ENCODE measurements at regions not wholly inside any gene's neighbourhood (a gene's known extent, or its start where the extent isn't known, plus 50 kb on each side); places are given as distances from the start of the nearest gene placed in this dataset.

DNA sequence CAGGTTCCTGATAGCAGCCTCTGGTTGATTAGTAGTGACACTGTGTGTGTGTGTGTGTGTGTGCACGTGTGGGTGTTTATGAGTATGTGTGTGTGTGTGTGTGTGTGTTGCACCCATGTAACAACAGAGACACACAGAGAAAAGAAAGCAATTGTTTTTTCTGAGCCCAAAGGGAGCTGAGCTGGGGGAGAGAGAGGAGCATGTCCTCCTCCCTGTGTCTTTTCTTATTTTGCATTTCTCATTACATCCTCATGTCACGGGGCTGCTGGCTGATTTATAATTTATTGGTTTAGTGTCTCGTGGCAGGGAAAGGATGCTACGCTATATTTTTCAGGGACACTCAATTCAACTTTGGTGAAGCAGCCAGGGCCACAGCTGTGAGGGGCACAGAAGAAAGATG, 511.4 kb downstream of the BCOR start:
- DNase-seq = no peak
- intact Hi-C loops (cut with DNase I; ENCODE audit: low total_unique reads) = no loop called here
- H3K4me1 ChIP-seq = no peaks in the 10 kb centered on the region
- no peak for TF ChIP-seq EP300 (IDR thresholded peaks at IDR 0.05; ENCODE audit: low read depth)
- TF ChIP-seq POLR2A (IDR thresholded peaks at IDR 0.05) = no peak
- TF ChIP-seq, protein P1, sequence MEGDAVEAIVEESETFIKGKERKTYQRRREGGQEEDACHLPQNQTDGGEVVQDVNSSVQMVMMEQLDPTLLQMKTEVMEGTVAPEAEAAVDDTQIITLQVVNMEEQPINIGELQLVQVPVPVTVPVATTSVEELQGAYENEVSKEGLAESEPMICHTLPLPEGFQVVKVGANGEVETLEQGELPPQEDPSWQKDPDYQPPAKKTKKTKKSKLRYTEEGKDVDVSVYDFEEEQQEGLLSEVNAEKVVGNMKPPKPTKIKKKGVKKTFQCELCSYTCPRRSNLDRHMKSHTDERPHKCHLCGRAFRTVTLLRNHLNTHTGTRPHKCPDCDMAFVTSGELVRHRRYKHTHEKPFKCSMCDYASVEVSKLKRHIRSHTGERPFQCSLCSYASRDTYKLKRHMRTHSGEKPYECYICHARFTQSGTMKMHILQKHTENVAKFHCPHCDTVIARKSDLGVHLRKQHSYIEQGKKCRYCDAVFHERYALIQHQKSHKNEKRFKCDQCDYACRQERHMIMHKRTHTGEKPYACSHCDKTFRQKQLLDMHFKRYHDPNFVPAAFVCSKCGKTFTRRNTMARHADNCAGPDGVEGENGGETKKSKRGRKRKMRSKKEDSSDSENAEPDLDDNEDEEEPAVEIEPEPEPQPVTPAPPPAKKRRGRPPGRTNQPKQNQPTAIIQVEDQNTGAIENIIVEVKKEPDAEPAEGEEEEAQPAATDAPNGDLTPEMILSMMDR (IDR thresholded peaks at IDR 0.05) = no peak
- no peak for TF ChIP-seq POLR2AphosphoS5 (IDR thresholded peaks at IDR 0.05)
- H3K27ac ChIP-seq = no peak overlapping the region
- in situ Hi-C loops (cut with MboI; ENCODE audit: low pct_ligation_motif_present in 1 of 4, low pct_unique_long_range_greater_than_20kb in 1 of 4, low sequenced_read_pairs in 3 of 4) = no loop called here
- H3K36me3 ChIP-seq = no peaks in the 10 kb centered on the region
- no peak overlapping the region for H3K4me3 ChIP-seq
- H3K27me3 ChIP-seq = no peaks in the 10 kb centered on the region
- 56% methylated on average over 4 of the region's 4 CpGs; no CpG with 5 or more reads in 1 of the 2 donors for WGBS, 2 donors (ENCODE audit: low coverage in 1 of 2)
- H3K9me3 ChIP-seq = no peaks in the 10 kb centered on the region

DNA sequence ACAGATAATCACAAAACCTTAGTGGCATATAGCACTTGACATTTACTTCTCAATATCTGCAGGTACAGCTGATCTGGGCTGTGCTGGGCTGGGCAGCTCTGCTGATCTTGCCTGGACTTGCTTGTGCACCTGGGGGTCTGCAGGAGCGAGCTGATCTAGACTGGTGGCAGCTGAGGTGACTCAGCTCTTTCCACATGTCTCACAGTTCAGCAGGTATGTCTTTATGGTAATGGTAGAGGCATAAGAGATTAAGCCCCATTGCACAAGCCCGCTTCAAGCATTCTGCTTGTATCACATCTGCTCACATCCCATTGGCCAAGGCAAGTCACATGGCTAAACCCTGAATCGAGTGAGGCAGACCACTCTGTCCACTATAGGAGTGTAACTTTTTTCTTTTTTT, 506.7 kb downstream of the BCOR start:
- no peak overlapping the region for H3K4me3 ChIP-seq
- H3K9me3 ChIP-seq = no peaks in the 10 kb centered on the region
- no peak overlapping the region for H3K27ac ChIP-seq
- no peaks in the 10 kb centered on the region for H3K36me3 ChIP-seq
- TF ChIP-seq, protein P1 (IDR thresholded peaks at IDR 0.05) = no peak
- TF ChIP-seq POLR2A (IDR thresholded peaks at IDR 0.05) (no peak), POLR2AphosphoS5 (IDR thresholded peaks at IDR 0.05) (no peak), EP300 (IDR thresholded peaks at IDR 0.05; ENCODE audit: low read depth) (no peak)
- DNase-seq = no peak
- intact Hi-C loops (cut with DNase I; ENCODE audit: low total_unique reads) = no loop called here
- H3K27me3 ChIP-seq = no peaks in the 10 kb centered on the region
- in situ Hi-C loops (cut with MboI; ENCODE audit: low pct_ligation_motif_present in 1 of 4, low pct_unique_long_range_greater_than_20kb in 1 of 4, low sequenced_read_pairs in 3 of 4) = no loop called here
- no peaks in the 10 kb centered on the region for H3K4me1 ChIP-seq
- WGBS, 2 donors (ENCODE audit: low coverage in 1 of 2) = 71% methylated on average over 3 of the region's 3 CpGs; no CpG with 5 or more reads in 1 of the 2 donors

DNA sequence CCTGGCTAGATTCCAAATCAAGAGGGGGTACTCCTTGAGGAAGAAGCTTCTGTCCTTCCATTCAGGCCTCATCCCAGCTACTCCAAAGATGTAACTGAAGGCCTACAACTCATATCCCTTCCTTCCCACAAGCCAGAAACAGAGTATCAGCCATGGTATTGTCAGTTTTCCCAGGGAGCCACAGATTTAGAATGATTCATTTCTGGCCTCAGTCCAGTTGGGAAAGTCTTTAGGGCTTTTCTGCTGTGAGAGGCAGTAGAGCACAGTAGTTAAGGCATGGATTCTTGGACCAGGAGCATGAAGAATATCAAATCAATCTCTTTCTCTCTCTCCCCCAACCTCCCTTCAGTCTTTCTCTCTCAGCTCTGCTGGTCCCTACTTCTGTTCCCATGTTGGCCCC, 505.0 kb downstream of the BCOR start:
- no peaks in the 10 kb centered on the region for H3K36me3 ChIP-seq
- H3K4me3 ChIP-seq = no peak overlapping the region
- DNase-seq = no peak
- intact Hi-C loops (cut with DNase I; ENCODE audit: low total_unique reads) (no loop called here), in situ Hi-C loops (cut with MboI; ENCODE audit: low pct_ligation_motif_present in 1 of 4, low pct_unique_long_range_greater_than_20kb in 1 of 4, low sequenced_read_pairs in 3 of 4) (no loop called here)
- H3K27me3 ChIP-seq = no peaks in the 10 kb centered on the region
- H3K9me3 ChIP-seq = no peaks in the 10 kb centered on the region
- no peaks in the 10 kb centered on the region for H3K4me1 ChIP-seq
- H3K27ac ChIP-seq = no peak overlapping the region
- TF ChIP-seq, protein P1 (IDR thresholded peaks at IDR 0.05) = no peak
- no peak for TF ChIP-seq EP300 (IDR thresholded peaks at IDR 0.05; ENCODE audit: low read depth)
- TF ChIP-seq POLR2AphosphoS5 (IDR thresholded peaks at IDR 0.05) = no peak
- no peak for TF ChIP-seq POLR2A (IDR thresholded peaks at IDR 0.05)

DNA sequence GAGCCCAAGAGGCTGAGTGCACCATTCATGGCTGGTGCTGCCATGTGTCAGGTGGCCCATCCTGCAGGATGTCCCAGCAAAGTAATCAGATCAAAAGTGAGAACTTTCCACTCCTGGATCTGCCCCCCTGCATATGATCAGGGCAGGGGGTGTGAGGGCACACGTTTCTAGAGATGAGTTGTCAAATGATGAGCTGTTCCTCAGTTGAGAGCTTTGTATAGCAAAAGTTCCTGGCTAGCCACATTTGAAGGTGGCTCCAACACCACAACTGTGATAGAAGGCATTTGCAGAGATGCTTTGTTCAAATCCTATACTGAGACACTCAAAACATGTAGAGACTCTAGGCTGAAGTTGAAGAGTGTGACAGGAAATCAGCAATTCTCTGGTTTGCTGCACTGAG, 501.8 kb downstream of the BCOR start:
- no peaks in the 10 kb centered on the region for H3K4me1 ChIP-seq
- no peaks in the 10 kb centered on the region for H3K9me3 ChIP-seq
- TF ChIP-seq POLR2A (IDR thresholded peaks at IDR 0.05) = no peak
- TF ChIP-seq, protein P1 (IDR thresholded peaks at IDR 0.05) = no peak
- no peak for TF ChIP-seq POLR2AphosphoS5 (IDR thresholded peaks at IDR 0.05)
- TF ChIP-seq EP300 (IDR thresholded peaks at IDR 0.05; ENCODE audit: low read depth) = no peak
- WGBS, 2 donors (ENCODE audit: low coverage in 1 of 2) = 40% methylated on average over 1 of the region's 1 CpG; no CpG with 5 or more reads in 1 of the 2 donors
- H3K4me3 ChIP-seq = no peak overlapping the region
- no peak for DNase-seq
- H3K36me3 ChIP-seq = no peaks in the 10 kb centered on the region
- no peaks in the 10 kb centered on the region for H3K27me3 ChIP-seq
- intact Hi-C loops (cut with DNase I; ENCODE audit: low total_unique reads) = no loop called here
- in situ Hi-C loops (cut with MboI; ENCODE audit: low pct_ligation_motif_present in 1 of 4, low pct_unique_long_range_greater_than_20kb in 1 of 4, low sequenced_read_pairs in 3 of 4) = no loop called here
- no peak overlapping the region for H3K27ac ChIP-seq

Measured in transverse colon (tissue), 4 donors.